ENCODE measurements at regions not wholly inside any gene's neighbourhood (a gene's known extent, or its start where the extent isn't known, plus 50 kb on each side); places are given as distances from the start of the nearest gene placed in this dataset.

DNA sequence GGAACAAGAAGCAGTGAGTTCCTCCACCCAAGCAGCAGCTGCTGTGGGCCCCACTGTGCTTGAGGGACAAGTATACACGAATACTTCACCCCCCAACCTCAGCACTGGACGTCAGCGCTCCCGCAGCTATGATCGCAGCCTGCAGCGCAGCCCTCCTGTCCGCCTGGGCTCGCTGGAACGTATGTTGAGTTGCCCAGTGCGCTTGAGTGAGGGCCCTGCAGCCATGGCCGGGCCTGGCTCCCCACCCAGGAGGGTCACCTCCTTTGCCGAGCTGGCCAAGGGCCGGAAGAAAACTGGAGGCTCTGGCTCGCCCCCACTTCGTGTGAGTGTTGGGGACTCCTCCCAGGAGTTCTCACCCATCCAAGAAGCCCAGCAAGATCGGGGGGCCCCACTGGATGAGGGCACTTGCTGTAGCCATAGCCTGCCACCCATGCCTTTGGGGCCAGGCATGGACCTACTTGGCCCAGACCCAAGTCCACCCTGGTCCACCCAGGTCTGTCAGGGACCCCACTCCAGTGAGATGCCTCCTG, 57.1 kb upstream of the TESK1 start:
- Histone ChIP-seq H3K4me2 (ENCODE audit: low read length) (no peak overlapping the region), H3F3A (ENCODE audit: insufficient read depth, low read length, poor library complexity, severe bottlenecking) (no peaks in the 10 kb centered on the region), H3K27me3 (ENCODE audit: insufficient read depth, low read depth, low read length) (no peaks in the 10 kb centered on the region), H3K9me2 (ENCODE audit: insufficient read depth, low read length) (no peaks in the 10 kb centered on the region), H3K27ac (ENCODE audit: low read length) (no peak overlapping the region), H3K4me3 (ENCODE audit: low read length) (no peak overlapping the region), H3K9me3 (ENCODE audit: low read length) (no peaks in the 10 kb centered on the region), H3K36me3 (ENCODE audit: insufficient read depth, low read length) (no peaks in the 10 kb centered on the region), H4K20me1 (ENCODE audit: insufficient read depth) (peaks cover 11% of the 10 kb centered on the region), H3K79me2 (replicated peaks; ENCODE audit: insufficient read depth, low read length) (peaks cover 46% of the 10 kb centered on the region), H2AFZ (ENCODE audit: low read depth, low read length) (no peak overlapping the region), H3K9ac (ENCODE audit: low read length) (no peak overlapping the region)
- TF ChIP-seq TAF1 (IDR thresholded peaks at IDR 0.05; ENCODE audit: low read depth) (no peak), RAD21 (conservative IDR thresholded peaks at IDR 0.05) (no peak), EP300 (conservative IDR thresholded peaks at IDR 0.05; ENCODE audit: poor library complexity, severe bottlenecking) (no peak), SMC3 (conservative IDR thresholded peaks at IDR 0.05; ENCODE audit: poor library complexity) (no peak), POLR2AphosphoS5 (IDR thresholded peaks at IDR 0.05) (no peak), EZH2 (IDR thresholded peaks at IDR 0.05; ENCODE audit: borderline replicate concordance, insufficient read depth, low read length, poor library complexity, severe bottlenecking) (no peak), MXI1 (conservative IDR thresholded peaks at IDR 0.05; ENCODE audit: poor library complexity, severe bottlenecking) (no peak)
- TF ChIP-seq, protein P1, sequence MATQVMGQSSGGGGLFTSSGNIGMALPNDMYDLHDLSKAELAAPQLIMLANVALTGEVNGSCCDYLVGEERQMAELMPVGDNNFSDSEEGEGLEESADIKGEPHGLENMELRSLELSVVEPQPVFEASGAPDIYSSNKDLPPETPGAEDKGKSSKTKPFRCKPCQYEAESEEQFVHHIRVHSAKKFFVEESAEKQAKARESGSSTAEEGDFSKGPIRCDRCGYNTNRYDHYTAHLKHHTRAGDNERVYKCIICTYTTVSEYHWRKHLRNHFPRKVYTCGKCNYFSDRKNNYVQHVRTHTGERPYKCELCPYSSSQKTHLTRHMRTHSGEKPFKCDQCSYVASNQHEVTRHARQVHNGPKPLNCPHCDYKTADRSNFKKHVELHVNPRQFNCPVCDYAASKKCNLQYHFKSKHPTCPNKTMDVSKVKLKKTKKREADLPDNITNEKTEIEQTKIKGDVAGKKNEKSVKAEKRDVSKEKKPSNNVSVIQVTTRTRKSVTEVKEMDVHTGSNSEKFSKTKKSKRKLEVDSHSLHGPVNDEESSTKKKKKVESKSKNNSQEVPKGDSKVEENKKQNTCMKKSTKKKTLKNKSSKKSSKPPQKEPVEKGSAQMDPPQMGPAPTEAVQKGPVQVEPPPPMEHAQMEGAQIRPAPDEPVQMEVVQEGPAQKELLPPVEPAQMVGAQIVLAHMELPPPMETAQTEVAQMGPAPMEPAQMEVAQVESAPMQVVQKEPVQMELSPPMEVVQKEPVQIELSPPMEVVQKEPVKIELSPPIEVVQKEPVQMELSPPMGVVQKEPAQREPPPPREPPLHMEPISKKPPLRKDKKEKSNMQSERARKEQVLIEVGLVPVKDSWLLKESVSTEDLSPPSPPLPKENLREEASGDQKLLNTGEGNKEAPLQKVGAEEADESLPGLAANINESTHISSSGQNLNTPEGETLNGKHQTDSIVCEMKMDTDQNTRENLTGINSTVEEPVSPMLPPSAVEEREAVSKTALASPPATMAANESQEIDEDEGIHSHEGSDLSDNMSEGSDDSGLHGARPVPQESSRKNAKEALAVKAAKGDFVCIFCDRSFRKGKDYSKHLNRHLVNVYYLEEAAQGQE (IDR thresholded peaks at IDR 0.05; ENCODE audit: borderline replicate concordance), result no peak
- TF ChIP-seq, protein P2, sequence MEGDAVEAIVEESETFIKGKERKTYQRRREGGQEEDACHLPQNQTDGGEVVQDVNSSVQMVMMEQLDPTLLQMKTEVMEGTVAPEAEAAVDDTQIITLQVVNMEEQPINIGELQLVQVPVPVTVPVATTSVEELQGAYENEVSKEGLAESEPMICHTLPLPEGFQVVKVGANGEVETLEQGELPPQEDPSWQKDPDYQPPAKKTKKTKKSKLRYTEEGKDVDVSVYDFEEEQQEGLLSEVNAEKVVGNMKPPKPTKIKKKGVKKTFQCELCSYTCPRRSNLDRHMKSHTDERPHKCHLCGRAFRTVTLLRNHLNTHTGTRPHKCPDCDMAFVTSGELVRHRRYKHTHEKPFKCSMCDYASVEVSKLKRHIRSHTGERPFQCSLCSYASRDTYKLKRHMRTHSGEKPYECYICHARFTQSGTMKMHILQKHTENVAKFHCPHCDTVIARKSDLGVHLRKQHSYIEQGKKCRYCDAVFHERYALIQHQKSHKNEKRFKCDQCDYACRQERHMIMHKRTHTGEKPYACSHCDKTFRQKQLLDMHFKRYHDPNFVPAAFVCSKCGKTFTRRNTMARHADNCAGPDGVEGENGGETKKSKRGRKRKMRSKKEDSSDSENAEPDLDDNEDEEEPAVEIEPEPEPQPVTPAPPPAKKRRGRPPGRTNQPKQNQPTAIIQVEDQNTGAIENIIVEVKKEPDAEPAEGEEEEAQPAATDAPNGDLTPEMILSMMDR (IDR thresholded peaks at IDR 0.05; ENCODE audit: poor library complexity, severe bottlenecking), result no peak

DNA sequence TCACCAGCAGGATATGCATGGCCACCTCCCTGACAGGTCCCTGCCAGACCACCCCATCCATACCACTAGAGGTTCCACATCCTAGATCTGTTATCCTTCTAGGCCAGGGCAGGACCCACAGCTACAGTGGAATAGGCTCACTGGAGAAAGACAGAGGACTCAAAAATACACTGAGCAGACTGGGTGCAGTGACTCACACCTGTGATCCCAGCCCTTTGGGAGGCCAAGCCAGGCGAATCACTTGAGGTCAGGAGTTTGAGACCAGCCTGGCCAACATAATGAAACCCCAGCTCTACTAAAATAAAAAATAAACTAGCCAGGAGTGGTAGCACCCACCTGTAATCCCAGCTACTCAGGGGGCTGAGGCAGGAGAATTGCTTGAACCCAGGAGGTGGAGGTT, 56.5 kb upstream of the TESK1 start:
- Histone ChIP-seq H3K79me2 (replicated peaks; ENCODE audit: insufficient read depth, low read length) (peaks cover 42% of the 10 kb centered on the region), H2AFZ (ENCODE audit: low read depth, low read length) (no peak overlapping the region), H3K36me3 (ENCODE audit: insufficient read depth, low read length) (no peaks in the 10 kb centered on the region), H3K9me2 (ENCODE audit: insufficient read depth, low read length) (no peaks in the 10 kb centered on the region), H3K4me2 (ENCODE audit: low read length) (no peak overlapping the region), H3K27me3 (ENCODE audit: insufficient read depth, low read depth, low read length) (no peaks in the 10 kb centered on the region), H3K9ac (ENCODE audit: low read length) (no peak overlapping the region), H3K9me3 (ENCODE audit: low read length) (no peaks in the 10 kb centered on the region), H3K4me3 (ENCODE audit: low read length) (no peak overlapping the region), H3K27ac (ENCODE audit: low read length) (no peak overlapping the region), H4K20me1 (ENCODE audit: insufficient read depth) (peaks cover 17% of the 10 kb centered on the region), H3F3A (ENCODE audit: insufficient read depth, low read length, poor library complexity, severe bottlenecking) (no peaks in the 10 kb centered on the region)
- TF ChIP-seq SMC3 (conservative IDR thresholded peaks at IDR 0.05; ENCODE audit: poor library complexity), result no peak
- TF ChIP-seq, protein P1 (IDR thresholded peaks at IDR 0.05; ENCODE audit: borderline replicate concordance), result no peak
- TF ChIP-seq POLR2AphosphoS5 (IDR thresholded peaks at IDR 0.05), result no peak
- TF ChIP-seq RAD21 (conservative IDR thresholded peaks at IDR 0.05), result no peak
